RWPE1 (cell line): ENCODE measurements at regions not wholly inside any gene's neighbourhood (a gene's known extent, or its start where the extent isn't known, plus 50 kb on each side); places are given as distances from the start of the nearest gene placed in this dataset.

Experiments
- CTCF ChIA-PET: fragments of 350-600 bp; sonication (Branson Sonifier 250); formaldehyde crosslinking; extraction: SDS; loops from one replicate; lab custom pipeline; 2021; lab: Yijun Ruan, JAX
- POLR2A ChIA-PET: fragments of 400-600 bp; formaldehyde crosslinking; extraction: SDS; loops from one replicate; lab custom pipeline; 2020; ENCODE audit warnings: antibody characterized with exemption; ENCODE audit not compliant: low non-redundant PET; lab: Yijun Ruan, JAX
- DNase-seq: peaks from one replicate; pipeline ENCODE4 v3.0.0; 2012; ENCODE audit warnings: low spot score
- H3K27ac ChIP-seq: fragments of 450-650 bp; 2 replicates; pipeline ENCODE4 v1.5.1; 2017
- TF ChIP-seq, protein P1 (sequence below): fragments of 450-650 bp; conservative IDR thresholded peaks from 2 replicates; pipeline ENCODE4 v1.5.1; 2017; ENCODE audit warnings: low read depth, mild to moderate bottlenecking

DNA sequence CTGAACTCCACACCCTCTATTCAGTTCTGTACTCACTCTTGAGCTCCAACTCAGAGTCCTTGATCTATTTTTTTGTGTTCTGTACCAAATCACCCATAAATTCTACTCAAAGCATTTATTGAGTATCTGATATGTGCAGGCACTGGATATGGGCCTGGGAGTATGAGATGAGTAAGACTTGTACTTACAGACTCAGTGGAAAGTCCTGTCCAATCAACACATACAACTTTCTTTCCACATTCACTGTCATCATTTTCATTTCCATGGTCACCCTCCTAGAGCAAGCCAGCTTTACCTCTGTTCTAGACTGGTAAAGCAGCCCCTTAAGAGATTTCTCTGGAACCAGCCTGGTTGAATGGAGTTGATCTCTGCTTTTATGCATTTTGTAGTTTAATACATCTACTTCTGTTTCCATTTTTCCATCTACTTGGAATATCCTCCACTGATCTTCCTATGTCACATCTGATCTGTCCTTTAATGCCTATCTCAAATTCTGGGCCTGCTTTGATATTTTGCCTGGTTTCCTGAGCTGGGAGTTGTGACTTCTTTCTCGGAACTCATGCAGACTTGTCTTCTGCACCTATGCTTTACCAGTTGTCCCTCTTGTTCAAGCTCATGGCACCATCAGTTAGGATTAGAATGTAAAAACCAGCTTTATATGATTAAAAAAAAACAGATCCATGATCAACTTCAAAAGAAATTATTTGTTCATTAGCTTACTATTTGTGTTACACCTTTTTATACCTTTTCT lies 96.9 kb upstream of the GLS start:
- H3K27ac ChIP-seq = no peak overlapping the region
- DNase-seq = no peak
- CTCF ChIA-PET = interaction anchor here (0.6 to 0.7 kb wide), 2 partner anchors 12 to 307 kb away, joined by 3 to 5 read pairs; no protein-coding TSS in a partner anchor
- TF ChIP-seq, protein P1, sequence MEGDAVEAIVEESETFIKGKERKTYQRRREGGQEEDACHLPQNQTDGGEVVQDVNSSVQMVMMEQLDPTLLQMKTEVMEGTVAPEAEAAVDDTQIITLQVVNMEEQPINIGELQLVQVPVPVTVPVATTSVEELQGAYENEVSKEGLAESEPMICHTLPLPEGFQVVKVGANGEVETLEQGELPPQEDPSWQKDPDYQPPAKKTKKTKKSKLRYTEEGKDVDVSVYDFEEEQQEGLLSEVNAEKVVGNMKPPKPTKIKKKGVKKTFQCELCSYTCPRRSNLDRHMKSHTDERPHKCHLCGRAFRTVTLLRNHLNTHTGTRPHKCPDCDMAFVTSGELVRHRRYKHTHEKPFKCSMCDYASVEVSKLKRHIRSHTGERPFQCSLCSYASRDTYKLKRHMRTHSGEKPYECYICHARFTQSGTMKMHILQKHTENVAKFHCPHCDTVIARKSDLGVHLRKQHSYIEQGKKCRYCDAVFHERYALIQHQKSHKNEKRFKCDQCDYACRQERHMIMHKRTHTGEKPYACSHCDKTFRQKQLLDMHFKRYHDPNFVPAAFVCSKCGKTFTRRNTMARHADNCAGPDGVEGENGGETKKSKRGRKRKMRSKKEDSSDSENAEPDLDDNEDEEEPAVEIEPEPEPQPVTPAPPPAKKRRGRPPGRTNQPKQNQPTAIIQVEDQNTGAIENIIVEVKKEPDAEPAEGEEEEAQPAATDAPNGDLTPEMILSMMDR = no peak
- POLR2A ChIA-PET = no interaction called here

DNA sequence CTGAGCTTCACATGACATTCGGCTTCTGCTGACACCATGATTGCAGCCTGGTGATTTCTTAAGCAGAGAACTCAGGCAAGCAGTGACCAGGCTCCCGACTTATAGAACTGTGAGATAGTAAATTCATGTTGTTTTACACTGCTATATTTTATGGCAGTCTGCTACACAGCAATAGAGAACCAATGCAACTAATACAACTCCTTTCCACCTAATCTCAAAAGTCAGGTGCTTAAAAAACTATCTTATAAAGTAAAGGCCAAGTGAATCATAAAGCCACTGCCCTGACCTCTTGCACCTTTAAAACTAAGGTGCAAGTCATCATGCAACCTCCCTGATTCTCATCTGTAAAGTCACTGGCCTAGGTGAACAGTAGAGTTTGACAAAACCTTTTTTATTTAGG lies 95.3 kb upstream of the GLS start:
- DNase-seq = no peak
- CTCF ChIA-PET = no interaction called here
- TF ChIP-seq, protein P1 = no peak
- H3K27ac ChIP-seq = no peak overlapping the region
- POLR2A ChIA-PET = no interaction called here

DNA sequence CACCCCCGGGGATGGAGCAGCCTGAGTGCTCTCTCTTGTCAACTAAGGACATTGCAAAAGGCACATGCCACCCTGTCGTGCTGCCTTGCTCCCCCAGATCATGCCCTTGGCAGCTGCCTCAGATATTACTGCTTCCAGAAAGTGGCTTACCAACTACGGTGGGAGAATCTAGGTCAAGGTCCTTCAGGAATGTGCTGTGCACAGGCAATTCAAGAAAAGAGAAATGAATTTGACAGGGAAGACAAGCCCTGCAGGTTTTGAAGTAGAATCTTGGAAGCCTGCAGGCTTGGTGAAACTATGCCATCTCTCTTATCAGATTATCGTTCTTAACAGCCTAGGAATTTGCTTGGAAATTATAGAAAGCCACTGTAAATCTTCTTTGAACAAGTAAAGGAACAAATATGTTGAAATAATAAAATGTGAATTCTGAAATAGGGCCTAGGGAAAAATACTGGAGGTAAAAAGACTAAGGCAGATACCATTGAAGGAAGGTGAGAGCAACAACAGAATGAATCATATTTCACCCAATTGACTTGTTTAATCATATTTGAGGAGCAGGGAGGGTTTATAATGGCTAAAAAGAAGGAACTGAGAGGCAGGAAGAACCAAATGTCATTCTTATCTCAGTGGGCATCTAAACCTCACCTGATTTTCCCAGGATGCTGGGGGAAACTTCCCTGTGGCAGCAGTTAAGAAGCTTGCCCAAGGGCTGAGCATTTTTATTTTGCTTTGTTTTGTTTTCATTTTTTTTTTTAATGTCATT lies 94.0 kb upstream of the GLS start:
- TF ChIP-seq, protein P1 = no peak
- DNase-seq = no peak
- POLR2A ChIA-PET = no interaction called here
- H3K27ac ChIP-seq = no peak overlapping the region
- CTCF ChIA-PET = interaction anchor here (0.6 kb wide), 1 partner anchor 25 kb away, joined by 3 read pairs; no protein-coding TSS in a partner anchor

DNA sequence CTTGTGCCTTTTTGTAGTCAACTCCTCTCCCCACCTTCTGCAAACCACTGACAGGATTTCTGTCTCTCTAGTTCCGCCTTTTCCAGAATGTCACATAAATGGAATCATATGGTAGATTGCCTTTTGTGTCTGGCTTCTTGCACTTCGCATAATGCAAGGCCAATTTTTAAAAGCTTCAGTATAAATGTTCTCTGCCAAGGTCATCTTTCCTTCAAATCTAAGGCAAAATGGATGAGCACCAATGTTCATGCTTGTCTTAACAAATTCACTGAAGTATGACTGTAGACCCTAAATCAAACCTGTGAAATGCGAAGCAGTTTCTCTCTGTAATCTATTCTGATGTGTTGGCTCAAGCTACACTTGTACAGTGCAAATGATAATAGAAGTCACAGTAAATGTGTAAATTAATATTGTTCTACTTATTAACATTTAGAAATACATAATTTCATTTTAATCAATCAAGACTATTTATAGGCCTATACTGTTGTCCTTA lies 92.8 kb upstream of the GLS start:
- ChIA-PET CTCF (no interaction called here), POLR2A (no interaction called here)
- DNase-seq = no peak
- H3K27ac ChIP-seq = no peak overlapping the region
- TF ChIP-seq, protein P1 = no peak

DNA sequence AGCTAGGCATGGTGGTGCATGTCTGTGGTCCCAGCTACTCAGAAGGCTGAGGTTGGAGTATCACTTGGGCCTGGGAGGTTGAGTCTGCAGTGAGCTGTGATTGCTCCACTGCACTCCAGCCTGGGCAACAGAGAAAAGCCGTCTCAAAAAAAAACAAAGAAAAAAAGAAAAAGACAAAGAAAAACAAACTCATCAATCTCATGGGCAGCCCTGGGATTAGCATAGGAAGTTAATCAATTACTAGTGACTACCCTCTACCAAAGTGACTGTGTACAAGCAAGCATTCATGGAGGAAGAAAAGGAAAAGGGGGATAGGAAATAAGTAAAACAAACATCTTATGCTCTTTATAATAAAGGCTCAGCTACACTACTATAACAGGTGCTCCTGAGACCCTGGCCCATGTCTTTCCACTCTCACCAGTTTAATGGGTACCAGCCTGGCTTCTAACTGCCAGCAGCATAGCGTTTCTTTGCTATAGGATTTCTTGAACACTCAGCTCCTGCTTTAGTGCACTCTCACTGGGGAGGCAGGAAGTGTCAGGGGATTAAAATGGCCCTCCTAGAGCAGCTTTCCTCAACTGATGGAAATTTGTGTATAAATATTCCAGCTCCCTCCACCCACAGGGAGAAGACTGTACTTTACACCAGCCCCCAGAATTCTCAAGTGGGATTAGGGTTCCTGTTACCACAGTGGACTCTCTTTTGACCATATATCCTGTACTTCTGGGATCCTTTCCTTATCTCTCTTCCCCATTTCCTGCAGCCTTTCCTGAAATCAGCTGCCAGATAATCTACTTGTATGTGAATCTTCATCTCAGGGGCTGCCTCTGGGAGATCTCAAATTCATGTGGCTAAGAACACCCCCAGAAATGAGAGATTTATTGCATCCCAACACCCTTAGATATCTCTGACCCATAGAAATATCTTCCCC lies 91.3 kb upstream of the GLS start:
- CTCF ChIA-PET = interaction anchor here (0.7 to 1.2 kb wide), 2 partner anchors 12 to 37 kb away, joined by 3 to 5 read pairs; no protein-coding TSS in a partner anchor
- no peak for DNase-seq
- H3K27ac ChIP-seq = no peak overlapping the region
- POLR2A ChIA-PET = no interaction called here
- TF ChIP-seq, protein P1 = no peak
